ENCODE measurements at regions not wholly inside any gene's neighbourhood (a gene's known extent, or its start where the extent isn't known, plus 50 kb on each side); places are given as distances from the start of the nearest gene placed in this dataset.

DNA sequence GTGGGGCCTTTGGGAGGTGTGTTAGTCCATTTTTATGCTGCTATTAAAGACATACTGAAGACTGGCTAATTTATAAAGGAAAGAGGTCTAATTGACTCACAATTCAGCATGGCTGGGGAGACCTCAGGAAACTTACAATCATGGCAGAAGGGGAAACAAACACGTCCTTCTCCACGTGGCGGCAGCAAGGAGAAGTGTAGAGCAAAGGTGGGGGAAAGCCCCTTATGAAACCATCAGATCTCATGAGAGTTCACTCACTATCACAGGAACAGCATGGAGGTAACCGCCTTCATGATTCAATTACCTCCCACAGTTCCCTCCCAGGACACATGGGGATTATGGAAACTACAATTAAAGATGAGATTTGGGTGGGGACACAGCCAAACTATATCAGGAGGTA lies 187.1 kb upstream of the OSR1 start:
- no peak for DNase-seq (ENCODE audit: low spot score)

DNA sequence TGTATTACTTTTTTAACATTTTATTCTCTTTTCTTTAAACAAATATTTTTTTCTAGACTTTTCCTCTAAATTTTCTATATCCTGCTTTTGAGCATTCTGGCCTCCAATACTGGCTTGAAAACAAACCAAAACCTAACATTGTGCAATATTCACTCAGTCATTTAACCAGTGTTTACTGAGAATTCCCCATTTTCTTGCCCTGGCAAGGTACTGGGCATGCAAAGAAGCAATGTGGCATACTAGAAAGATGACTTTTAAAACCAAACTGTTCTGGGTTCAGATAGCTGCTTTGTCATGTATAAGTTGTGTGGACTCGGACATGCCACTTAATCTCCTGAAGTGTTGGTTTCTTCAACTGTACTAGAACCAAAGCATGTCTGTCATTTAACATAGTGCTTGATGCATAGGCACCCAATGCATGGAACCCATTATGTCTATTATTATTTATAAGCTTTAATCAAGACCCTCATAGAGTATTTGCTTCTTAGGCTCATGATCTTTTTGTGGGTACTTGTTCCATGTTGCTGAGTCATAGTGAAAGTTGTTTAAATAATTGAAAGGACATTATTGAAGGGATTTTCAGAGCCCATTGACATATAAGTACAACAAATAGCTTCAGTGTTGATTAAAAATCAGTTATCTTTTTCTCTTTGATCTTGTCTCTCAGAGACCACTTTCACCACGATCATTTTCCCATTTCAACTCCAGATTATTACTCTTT lies 185.4 kb upstream of the OSR1 start:
- peak; percentile 21 for DNase-seq (ENCODE audit: low spot score)

- DNase-seq (ENCODE audit: low spot score), result no peak
These were observed 184.6 kb upstream of the OSR1 start for GRCh38 chr2:19542796-19543662.

GRCh38 chr2:19541884-19542283 lies 183.5 kb upstream of the OSR1 start:
- DNase-seq (ENCODE audit: low spot score), result no peak

DNA sequence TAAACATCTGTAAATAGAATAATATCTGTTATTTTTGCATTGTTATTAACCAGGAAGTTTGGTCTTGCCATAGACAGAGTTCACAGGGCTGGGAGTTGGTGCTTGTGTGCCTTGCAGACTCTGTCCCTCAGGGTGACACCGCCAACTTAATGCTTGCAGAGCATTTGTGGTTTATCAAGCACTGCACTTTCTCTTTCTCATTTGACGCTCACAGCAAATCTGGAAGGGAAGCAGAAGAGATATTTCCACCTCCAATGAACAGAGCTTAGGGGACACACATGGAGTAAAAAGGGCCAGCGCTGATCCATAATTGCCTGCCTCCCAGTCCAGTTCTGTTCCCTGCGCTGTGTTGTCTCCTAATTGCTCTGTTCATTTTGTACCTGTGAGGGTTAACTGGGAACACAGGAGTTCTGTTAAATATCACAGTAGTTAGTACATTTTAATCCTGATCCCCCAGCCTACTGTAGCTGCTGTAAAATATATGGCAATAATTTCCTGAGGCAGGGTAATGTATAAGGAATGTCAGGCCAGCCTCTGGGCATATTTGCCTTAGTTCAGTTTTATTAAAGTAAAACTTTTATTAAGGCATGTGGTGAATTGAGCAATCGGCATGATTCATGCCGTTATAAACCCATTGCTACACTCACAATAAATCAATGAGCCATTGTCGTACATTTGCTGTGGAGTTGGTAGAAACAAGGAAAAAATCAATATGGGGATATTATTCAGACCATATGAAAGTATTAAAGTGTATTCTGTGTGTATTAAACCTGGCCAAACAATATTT lies 182.5 kb upstream of the OSR1 start:
- DNase-seq (ENCODE audit: low spot score), result peak; percentile 69

DNA sequence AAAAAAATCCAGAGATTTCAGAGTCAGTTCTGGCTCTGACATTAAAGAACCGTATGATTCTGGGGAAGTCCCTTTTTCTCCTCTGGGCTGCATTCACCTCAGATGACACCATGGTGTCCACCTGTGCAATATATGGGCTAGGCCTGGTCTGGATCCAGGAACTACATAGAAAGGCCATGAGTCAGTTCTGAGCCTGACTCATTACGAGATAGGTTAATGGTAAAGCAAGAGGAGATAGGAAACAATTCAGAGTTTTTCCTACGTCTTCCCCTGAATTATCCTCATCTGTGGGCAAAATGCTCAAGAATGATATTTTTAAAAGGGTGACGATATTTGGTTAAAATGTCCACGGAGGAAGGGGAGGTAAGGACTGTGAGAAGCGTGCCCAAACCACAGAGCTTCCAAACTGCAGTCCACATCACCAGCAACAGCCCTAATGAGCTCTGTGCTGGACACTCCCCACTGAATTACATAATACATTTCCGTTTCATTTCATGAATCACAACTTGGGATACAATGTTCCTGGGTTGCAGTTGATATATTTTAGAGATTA lies 180.1 kb upstream of the OSR1 start:
- peak; percentile 89 for DNase-seq (ENCODE audit: low spot score)

DNA sequence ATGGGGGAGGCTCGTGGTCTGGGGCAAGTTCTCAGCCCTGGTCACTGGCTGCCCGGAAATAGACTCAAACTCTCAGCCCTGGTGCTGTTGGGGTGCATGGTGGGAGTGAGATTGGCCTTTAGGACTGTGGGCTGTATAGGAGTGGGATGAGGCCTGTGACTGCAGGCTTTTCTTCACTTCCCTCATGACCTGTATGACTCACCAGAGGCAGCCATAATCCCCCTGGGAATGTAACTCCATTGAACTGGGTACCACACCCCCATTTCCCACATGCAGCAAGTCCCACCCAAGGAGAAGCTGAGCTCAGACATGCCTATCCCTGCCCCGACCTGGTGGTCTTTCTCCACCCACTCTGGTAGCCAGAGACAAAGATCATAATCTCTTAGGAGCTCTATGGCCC lies 177.7 kb upstream of the OSR1 start:
- no peak for DNase-seq (ENCODE audit: low spot score)

GRCh38 chr2:19532547-19533196 lies 174.2 kb upstream of the OSR1 start:
- no peak for DNase-seq (ENCODE audit: low spot score)

DNA sequence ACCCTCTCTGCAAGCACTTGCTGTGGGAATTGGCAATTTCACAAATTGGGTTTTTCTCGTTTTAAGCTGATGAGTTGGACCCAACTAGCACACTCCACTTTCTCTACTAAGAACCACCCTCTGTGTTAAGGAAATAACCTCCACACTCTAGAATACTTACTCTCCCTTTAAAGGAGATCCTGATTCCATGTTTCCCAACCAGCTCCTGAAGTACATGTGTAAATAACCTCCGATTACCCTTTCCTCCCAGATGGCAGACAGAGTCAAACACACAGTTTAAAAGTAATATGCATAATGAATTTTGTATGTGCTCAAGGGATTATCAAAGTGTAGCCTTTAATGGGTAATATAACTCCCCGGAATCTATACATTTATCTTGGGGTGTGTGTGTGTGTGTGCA lies 171.3 kb upstream of the OSR1 start:
- no peak for DNase-seq (ENCODE audit: low spot score)

DNA sequence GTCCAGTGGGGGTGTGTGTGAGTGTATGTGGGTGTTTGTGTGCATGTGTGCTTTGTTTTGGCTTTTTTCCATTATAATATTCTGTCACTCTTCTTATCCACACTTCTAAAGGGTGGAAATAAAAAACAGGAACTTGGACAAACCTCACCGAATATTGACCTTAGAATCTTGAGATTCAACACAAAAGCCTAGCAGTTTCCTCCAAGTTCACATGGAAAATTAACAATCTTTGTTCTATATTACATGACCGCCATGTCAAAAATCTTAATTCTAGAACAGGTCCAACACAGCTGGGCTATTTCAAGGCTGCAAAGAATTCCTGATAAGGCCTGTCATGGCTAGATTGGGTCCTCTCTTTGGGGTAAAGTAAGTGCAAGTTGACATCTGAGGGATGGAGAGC lies 169.3 kb upstream of the OSR1 start:
- no peak for DNase-seq (ENCODE audit: low spot score)

DNA sequence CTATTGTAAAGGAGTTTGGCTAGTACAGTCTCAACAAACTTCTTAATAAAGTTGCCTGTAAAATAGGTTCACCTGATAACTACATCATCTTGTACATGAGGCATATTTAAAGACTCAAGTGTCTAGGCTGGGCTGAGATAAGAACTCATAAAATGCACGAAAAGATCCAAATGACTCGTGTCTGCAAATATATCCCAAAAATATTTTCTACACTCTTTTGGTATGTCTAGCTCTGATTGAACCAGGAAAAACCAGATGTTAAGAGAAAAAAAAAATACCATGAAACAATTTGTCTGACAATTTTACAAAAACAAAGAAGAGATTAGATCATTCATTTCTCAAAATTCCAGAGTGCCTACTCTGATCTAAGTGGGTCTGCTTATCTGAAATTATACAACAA lies 166.9 kb upstream of the OSR1 start:
- no peak for DNase-seq (ENCODE audit: low spot score)

GRCh38 chr2:19519045-19519444 lies 160.6 kb upstream of the OSR1 start:
- DNase-seq (ENCODE audit: low spot score), result no peak

DNA sequence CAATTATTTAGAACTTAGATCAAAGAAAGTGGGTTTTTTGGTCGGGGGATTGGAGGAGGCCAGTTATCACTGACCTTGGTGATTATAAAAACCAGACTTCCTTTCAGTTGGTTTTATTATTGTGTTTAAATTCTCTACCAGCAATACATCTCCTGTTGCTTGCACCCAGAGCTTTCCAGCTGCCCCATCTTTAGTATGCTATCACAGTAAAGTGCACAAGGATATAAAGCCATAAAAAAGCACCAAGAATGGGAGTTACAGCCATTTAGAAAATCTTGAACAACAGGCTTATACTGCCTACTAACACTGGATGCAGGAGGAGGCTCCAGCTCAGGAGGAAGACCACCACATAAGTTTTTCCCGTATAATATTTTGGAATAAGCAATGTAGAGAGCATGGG lies 148.7 kb upstream of the OSR1 start:
- no peak for DNase-seq (ENCODE audit: low spot score)

GRCh38 chr2:19505199-19506136 lies 147.0 kb upstream of the OSR1 start:
- DNase-seq (ENCODE audit: low spot score), result no peak

DNA sequence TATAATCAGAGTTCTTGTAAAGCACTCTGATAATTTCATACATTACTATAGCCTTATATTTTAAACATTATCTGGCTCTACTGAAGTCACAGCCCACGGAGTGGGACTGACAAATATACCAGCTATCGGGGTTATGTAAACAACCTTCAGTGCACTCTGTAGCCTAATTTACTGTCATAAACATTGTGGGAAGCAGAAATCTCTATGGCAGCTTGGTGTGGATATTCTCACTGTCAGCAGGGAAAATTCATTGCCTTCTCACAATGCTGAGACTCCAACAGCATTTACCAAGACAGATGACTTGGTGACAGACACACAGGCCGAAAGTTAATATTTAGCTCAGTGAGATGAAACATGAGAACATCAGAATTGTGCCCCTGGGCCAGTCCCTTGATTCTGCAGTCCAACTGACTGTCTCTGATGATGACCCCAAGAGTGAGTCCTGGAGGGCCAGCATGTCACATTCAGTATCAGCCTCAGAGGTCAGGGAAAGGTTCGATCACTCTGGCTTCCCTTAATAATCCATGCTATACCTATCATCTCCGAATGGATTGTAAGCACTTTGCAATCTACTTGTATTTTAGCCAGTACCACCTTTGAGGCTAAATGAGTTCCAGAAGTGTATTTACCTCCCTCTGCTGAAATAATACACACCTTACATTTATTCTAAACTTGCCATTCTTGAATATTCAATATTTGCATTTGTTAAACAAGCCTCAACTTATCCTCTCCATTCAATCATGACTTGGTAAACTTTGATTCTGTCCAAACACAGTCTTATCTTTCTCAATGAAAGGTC lies 146.2 kb upstream of the OSR1 start:
- no peak for DNase-seq (ENCODE audit: low spot score)

DNA sequence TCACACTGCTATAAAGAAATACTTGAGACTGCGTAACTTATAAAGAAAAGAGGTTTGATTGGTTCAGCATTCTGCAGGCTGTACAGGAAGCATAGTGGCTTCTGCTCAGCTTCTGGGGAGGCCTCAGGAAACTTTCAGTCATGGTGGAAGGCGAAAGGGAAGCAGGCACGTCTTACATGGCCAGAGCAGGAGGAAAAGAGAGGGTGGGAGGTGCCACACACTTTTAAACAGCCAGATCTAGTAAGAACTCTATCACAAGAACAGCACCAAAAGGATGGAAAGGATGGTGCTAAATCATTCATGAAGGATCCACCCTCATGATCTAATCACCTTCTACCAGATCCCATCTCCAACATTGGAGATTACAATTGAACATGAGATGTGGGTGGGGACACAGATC lies 145.5 kb upstream of the OSR1 start:
- DNase-seq (ENCODE audit: low spot score), result no peak

DNA sequence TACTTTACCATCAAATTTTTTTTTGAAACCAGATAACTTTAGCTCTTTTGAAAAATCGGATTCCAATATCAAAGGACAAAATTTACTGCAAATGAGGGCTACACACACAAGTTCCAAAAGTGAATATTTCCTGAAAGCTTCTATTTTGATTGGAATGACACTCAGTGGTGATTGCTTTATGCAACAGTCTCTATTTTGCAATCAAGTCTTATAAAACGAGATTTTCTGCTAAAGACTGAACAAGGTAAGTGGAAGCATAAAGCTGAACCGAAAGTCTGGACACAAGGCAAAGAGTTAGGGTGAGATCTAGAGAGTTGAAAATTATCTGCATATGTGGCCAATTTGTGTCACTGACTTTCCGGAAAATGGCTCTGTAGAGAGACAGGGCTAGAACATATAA lies 145.0 kb upstream of the OSR1 start:
- no peak for DNase-seq (ENCODE audit: low spot score)

DNA sequence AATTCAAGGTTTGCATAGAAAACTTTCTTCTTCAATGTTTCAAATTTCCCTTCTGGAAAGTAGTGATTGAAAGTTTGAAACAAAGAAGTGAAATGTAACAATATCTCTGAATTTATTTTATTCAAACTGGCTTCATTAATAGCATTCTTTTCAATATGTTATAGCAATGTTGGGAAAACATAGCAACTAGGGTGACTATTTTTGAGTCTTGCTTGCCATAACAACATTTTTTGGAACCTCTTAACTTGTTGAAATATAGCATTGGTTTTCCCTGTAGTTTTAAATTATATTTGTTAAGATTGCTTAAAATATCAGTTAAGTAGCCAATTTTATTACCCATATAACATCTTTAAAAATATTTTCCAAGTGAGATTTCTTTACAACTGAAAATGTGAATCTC lies 141.7 kb upstream of the OSR1 start:
- DNase-seq (ENCODE audit: low spot score), result no peak

GRCh38 chr2:19496646-19497045 lies 138.2 kb upstream of the OSR1 start:
- DNase-seq (ENCODE audit: low spot score), result no peak

DNA sequence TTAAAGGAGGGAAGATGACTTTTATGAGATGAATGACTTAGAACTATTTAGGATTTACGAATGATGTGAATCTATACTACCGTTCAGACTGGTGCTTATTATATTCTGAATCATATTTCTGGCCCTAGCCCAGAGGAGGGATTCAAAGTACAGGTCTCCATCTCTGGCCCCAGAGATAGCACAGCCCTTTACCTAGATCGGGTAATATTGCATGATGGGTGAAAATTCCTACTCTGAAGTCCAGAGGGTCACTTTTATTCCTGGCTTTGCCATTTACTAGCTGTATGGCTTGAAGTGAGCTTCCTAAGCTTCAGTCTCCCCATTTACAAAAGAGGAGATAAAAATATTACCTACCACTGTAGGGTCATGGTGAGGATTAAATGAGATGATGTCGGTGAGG lies 135.8 kb upstream of the OSR1 start:
- no peak for DNase-seq (ENCODE audit: low spot score)
